GM19452 (cell line): ENCODE measurements at regions not wholly inside any gene's neighbourhood (a gene's known extent, or its start where the extent isn't known, plus 50 kb on each side); places are given as distances from the start of the nearest gene placed in this dataset.
"Not testable (repeated sequence)": the region's sequence is repeated elsewhere in the genome, so short reads cannot be mapped to it uniquely, and the experiment has no call there.

ENCODE experiments used
- ATAC-seq: cut with Tn5 transposase; IDR thresholded peaks from one replicate; pipeline ENCODE4 v1.9.1; 2021; ENCODE audit not compliant: unreplicated experiment

DNA sequence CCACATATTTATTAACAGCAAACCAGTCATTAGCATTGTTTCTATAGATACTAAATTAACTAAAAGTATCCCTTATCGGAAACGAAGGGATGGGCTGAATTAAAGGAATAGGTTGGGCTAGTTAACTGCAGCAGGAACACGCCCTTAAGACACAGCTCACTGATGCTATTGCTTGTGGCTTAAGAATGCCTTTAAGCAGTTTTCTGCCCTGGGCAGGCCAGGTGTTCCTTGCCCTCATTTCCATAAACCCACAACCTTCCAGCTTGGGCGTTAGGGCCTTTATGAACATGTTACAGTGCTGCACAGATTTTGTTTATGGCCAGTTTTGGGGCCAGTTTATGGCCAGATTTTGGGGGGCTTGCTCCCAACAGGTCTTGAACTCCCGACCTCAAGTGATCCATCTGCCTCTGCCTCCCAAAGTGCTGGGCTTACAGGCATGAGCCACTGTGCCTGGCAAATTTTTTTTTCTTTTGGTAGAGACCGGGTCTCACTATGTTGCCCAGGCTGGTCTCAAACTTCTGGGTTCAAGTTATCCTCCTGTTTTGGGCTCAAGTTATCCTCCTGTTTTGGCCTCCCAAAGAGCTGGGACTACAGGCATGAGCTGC, 90.1 kb upstream of the GRIN2A start:
- not testable (repeated sequence) for ATAC-seq

DNA sequence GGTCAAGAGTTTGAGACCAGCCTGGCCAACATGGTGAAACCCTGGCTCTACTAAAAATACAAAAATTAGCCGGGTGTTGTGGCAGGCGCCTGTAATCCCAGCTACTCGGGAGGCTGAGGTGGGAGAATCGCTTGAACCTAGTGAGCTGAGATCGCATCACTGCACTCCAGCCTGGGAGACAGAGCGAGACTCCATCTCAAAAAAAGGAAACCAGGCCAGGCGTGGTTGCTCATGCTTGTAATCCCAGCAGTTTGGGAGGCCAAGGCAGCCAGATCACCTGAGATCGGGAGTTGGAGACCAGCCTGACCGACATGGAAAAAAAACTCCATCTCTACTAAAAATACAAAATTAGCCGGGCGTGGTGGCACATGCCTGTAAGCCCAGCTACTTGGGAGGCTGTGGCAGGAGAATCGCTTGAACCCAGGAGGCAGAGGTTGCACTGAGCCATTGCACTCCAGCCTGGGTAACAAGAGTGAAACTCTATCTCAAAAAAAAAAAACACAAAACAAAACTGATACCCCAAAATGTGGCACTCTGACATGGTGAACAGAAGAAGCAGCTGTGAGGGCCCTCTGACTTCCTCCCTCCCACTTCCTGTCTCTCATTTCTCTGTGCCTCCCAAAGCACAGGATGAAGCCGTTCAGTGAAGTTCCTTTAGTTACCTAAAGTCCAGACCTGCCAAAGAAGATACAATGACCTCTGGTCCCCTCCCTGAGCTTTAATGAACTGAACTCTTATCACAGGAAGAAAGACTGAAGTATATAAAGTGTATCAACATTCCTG, 93.2 kb upstream of the GRIN2A start:
- peak; percentile 88 for ATAC-seq

DNA sequence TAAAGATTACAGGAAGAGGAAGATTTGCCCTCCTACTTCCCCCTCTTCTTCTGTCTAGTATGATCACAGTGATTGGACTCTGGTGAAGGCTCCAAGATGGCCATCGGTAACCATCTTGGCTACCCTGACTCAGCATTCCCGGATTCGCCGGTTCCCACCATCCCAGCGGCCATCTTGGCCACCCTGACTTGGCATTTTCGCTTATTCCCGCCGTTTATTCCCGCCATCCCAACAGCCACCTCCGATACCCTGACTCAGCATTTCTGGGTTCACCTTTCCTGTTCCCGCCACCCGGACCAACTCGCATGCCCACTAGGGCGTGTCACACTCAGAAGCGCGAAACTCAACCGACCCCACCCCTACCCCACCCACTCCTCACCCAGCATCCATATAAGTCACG, 95.4 kb upstream of the GRIN2A start:
- ATAC-seq, result no peak

DNA sequence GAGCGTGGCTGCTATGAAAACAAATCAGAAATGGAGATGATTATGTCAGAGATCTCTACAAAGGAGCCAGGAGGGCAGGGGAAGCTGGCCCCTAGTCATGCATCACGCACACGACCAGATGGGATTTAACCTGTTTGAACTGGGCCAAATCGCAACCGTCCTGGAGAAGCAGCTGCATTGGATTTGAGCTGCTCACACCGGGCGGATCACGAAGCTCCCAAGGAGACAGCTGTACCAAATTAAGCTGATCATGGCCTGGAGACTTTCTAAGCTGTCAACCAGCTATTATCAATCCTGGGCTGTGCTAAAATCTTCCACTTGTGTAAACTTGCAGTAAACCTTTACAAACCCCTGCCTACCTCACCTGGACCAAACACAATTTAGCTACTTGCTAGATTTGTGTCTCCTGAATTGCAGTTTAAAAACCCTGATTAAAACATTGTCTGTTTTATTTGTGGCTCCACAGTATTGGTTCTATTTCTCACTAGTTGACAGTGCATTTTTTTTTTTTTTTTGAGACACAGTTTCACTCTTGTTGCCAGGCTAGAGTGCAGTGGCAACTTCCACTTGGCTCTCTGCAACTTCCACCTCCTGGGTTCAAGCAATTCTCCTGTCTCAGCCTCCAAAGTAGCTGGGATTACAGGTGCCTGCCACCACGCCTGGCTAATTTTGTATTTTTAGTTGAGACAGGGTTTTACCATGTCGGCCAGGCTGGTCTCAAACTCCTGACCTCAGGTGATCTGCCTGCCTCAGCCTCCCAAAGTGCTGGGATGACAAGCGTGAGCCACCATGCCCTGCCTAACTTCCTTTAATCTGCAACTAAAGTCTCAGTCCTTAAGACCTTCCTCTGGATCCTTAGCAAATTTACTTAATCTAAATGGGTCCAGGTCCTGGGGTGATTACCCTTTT, 98.3 kb upstream of the GRIN2A start:
- no peak for ATAC-seq

DNA sequence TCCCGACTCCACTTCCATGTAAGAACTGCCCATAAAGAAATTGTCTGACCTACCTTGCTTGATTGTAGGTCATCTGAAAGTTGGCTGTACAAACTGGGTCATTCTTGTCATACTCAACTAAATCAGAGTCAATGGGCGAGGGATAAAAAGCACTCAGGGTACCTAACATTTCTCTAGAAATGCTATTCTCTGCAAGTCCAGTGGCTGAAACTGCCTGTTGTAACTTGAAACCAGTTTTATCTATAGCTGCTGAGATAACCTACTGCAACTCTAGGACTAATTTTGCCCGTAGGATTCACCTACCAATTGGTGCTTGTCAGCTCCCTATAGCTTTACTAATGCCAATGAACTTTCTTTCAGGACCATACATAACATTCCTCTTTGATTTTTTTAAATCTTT, 100.1 kb upstream of the GRIN2A start:
- ATAC-seq, result no peak

DNA sequence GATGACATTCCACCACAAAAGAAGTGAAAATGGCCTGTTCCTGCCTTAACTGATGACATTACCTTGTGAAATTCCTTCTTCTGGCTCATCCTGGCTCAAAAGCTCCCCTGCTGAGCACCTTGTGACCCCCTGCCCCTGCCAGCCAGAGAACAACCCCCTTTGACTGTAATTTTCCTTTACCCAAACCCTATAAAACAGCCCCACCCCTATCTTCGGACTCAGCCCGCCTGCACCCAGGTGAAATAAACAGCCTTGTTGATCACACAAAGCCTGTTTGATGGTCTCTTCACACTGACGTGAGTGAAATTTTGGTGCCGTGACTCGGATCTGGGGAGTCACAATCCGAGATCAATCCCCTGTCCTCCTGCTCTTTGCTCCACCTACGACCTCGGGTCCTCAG, 101.0 kb upstream of the GRIN2A start:
- ATAC-seq, result not testable (repeated sequence)

DNA sequence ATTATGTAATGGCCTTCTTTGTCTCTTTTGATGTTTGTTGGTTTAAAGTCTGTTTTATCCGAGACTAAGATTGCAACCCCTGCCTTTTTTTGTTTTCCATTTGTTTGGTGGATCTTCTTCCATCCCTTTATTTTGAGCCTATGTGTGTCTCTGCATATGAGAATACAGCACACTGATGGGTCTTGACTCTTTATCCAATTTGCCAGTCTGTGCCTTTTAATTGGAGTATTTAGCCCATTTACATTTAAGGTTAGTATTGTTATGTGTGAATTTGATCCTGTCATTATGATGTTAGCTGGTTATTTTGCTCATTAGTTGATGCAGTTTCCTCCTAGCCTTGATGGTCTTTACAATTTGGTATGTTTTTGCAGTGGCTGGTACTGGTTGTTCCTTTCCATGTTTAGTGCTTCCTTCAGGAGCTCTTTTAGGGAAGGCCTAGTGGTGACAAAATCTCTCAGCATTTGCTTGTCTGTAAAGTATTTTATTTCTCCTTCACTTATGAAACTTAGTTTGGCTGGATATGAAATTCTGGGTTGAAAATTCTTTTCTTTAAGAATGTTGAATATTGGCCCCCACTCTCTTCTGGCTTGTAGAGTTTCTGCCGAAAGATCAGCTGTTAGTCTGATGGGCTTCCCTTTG, 95.3 kb upstream of the ATF7IP2 start:
- not testable (repeated sequence) for ATAC-seq

DNA sequence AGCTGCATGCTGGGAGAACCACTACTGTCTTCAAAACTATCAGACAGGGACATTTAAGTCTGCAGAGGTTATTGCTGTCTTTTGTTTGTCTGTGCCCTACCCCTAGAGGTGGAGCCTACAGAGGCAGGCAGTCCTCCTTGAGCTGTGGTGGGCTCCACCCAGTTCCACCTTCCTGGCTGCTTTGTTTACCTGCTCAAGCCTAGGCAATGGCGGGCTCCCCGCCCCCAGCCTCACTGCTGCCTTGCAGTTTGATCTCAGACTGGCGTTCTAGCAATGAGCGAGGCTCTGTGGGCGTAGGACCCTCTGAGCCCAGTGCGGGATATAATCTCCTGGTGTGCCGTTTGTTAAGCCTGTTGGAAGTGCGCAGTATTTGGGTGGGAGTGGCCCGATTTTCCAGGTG, 93.7 kb upstream of the ATF7IP2 start:
- ATAC-seq, result not testable (repeated sequence)

DNA sequence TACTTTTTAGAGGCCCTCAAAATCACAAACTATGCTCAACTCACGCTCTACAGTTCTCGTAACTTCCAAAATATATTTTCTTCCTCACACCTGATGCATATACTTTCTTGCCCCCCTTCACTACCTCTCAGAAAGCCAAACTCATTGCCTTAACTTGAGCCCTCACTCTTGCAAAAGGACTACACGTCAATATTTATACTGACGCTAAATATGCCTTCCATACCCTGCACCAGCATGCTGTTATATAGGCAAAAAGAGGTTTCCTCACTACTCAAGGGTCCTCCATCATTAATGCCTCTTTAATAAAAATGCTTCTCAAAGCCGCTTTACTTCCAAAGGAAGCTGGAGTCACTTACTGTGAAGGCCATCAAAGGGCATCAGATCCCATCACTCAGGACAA, 92.9 kb upstream of the ATF7IP2 start:
- not testable (repeated sequence) for ATAC-seq

DNA sequence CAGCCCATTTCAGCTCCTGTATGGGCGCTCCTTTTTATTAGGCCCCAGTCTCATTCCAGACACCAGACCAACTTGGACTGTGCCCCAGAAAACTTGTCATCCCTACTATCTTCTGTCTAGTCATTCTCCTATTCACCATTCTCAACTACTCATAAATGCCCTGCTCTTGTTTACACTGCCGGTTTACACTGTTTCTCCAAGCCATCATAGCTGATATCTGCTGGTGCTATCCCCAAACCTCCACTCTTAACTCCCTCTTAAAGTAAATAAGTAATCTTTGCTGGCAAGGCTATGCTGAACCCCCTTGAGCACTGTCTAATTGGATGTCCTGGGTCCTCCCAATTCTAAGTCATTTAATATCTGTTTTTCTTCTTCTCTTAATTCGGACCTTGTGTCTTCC, 91.7 kb upstream of the ATF7IP2 start:
- ATAC-seq, result not testable (repeated sequence)

DNA sequence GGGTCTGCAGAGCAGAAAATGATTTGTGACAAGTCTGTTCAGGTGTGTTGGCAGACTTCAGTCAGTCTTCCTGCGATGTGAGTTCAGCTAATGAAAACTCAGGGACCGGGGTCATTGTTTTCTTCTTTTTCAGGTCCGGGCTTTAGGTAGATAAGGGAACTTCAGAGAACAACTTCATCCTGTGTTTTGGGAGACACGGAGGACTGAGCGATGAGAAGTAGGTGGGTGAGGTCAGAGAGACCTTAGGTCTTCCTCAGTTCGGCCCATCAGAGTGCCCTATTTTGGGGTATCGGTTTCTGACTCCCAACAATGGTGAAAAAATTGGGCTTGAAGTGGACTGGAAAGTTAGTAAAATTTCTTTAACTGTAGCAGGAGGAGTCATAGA, 88.9 kb upstream of the ATF7IP2 start:
- ATAC-seq, result no peak

DNA sequence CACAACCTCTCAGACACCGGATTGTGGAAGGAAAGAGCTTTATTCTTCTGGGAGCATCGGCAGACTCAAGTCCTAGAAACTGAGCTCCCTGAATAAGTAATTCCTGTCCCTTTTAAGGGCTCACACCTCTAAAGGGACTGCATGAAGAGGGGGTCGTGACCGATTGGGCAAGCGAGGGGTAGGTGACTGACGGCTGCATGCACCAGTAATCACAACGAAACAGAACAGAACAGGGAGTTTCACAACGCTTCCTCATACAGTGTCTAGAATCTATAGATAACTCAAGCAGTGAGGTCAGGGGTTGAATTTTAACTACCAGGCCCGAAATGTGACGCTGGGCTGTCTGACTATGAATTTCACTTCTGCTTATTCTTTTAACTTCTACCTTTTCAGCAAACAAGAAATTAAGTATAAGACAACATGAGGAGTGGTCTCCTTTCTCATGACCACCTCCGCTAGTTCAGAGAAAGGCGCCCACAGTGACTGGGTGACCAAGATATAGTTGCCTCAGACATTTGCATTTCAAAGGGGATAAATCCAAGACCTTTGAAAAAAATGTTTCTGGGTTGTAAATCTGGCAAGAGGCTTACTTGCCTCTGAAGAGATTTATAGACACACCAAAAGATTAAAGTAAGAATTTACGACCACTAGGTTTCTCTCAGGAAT, 88.4 kb upstream of the ATF7IP2 start:
- ATAC-seq, result peak; percentile 97

DNA sequence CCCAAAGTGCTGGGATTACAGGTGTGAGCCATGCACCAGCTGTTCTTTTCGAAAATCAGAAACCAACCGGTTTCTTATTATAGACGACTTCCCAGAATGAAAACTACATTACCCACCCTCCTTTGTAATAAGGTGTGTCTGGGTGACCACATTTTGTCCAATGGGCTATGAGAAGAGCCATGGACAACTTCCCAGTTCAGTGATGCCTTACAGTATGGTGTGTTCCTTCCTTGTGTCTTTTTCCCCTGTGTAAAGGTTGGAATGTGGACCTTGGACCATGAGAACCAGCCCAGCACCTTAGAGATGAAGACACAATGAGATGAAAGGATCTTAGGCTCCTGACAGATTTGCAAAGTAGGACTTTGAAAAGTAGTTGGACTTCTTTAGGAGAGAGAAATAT, 85.0 kb upstream of the ATF7IP2 start:
- no peak for ATAC-seq

DNA sequence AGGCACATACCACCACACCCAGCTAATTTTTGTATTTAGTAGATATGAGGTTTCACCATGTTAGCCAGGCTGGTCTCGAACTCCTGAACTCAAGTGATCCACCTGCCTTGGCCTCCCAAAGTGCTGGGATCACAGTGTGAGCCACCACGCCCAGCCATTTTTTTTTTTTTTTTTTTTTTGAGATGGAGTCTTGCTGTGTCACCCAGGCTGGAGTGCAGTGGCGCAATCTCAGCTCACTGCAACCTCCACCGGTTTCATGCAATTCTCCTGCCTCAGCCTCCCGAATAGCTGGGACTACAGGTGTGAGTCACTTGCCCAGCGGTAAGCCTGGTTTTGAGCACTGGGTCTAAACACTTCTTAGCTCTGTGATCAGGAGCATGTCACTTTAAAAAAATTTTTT, 84.3 kb upstream of the ATF7IP2 start:
- not testable (repeated sequence) for ATAC-seq

DNA sequence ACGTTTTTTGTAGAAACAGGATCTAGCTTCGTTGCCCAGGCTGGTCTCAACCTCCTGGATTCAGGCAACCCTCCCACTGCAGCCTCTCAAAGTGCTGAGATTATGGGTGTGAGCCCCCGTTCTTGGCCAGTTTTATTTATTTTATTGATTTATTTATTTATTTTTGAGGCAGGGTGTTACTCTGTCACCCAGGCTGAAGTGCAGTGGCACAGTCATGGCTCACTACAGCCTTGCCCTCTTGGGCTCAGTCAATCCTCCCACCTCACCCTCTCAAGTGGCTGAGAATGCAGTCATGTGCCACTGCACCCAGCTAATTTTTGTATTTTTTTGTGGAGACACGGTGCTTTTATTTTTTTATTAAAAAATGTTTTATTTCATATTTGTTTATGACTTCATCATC, 79.9 kb upstream of the ATF7IP2 start:
- ATAC-seq, result no peak

DNA sequence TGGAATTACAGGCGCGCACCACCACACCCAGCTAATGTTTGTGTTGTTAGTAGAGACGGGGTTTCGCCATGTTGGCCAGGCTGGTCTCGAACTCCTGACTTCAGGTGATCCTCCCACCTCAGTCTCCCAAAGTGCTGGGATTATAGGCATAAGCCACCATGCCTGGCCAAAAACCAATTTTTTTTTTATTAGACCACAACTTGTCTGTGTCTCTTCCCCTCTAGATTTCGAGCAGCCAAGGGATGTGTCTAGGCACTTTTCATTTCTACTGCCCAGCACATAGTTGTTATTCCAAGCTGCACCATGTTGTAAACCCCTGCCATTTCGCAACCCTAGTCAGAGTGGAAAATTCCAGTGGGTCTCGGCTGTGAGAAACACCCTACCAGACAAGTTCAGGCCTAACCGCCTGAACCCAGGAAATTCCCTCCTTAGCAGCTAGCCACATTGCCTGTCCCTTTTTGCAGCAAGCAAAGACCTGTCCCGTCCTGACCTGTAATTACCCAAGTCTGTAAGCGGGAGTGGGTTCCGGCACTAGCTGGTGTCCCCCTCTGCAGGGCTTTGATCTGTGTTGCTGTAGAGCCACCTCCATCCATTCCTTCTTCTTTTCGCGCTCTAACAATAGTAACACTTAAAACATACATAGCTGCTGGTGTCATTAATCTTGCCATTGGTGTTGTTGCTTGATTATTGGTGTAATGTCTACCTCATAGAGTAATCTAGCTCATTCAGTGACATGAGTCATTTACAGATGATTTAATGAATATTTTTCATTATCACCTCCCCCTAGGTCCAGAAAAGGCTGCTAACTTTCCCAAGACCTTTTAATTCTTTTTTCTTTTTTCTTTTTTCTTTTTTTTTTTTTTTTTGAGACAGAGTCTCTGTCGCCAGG, 77.3 kb upstream of the ATF7IP2 start:
- ATAC-seq, result no peak

DNA sequence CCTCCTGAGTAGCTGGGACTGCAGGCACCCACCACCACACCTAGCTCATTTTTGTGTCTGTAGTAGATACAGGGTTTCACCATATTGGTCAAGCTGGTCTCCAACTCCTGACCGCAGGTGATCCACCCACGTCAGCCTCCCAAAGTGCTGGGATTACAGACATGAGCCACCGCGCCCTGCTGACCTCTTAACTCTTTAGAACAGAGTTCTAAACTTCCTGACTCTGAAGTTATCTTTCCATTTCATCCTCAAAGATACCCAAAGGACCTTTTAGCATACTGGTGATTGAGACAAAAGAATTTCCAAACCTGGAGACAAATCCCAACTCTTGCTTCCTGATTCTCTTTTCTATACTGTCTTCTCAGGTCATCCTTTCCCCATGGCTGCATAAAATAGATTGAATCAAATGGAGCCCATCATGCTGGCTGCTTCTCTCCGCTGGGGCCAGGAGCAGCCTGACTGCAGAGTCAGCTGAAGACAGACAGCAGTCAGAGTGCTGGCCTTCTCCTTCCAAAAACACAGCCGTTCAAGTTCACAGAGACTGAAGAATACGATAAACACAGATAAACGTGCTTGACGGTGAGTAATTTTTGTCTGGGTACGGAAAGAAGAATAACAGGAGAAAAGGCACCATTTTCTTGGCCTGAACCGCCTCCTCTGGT, 76.5 kb upstream of the ATF7IP2 start:
- no peak for ATAC-seq

DNA sequence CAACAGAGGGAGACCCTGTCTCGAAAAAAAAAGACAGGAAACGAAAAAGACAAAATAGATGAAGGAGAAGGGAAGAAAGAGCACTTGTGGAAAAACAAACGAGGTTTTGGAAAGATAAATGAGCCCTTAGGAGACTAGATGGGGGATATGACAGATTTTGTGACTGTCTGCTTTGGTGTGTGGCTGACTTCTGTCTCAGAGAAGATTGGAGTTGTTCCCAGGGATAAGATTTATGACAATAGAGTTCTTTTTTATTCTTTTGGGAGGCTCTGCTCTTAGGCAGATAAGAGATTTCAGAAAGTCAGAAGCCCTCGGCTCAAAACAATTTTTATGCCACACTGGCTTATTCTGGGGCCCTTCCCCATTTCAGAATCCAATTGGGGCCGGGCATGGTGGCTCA, 73.9 kb upstream of the ATF7IP2 start:
- ATAC-seq, result no peak
